CD4-positive, alpha-beta T cell treated with Interleukin-21 for 1 hour (primary cell): ENCODE measurements at regions not wholly inside any gene's neighbourhood (a gene's known extent, or its start where the extent isn't known, plus 50 kb on each side); places are given as distances from the start of the nearest gene placed in this dataset.
"Not testable (repeated sequence)": the region's sequence is repeated elsewhere in the genome, so short reads cannot be mapped to it uniquely, and the experiment has no call there.

Experiments
- DNase-seq: peaks from one replicate; pipeline ENCODE4 v3.0.0-alpha.2; 2020

GRCh38 chr12:13547283-13547682 is 350.8 kb downstream of the EMP1 start:
- no peak for DNase-seq

- no peak for DNase-seq
Measured at GRCh38 chr12:13546231-13546630, 349.7 kb downstream of the EMP1 start.

GRCh38 chr12:13539051-13539450 is 342.5 kb downstream of the EMP1 start:
- no peak for DNase-seq

- no peak for DNase-seq
Measured at GRCh38 chr12:13538136-13538535, 341.6 kb downstream of the EMP1 start.

GRCh38 chr12:13537623-13538022 is 341.1 kb downstream of the EMP1 start:
- no peak for DNase-seq

GRCh38 chr12:13536219-13536910 is 339.8 kb downstream of the EMP1 start:
- DNase-seq, result no peak

- no peak for DNase-seq
Measured at GRCh38 chr12:13534645-13535398, 338.3 kb downstream of the EMP1 start.

GRCh38 chr12:13534242-13534641 is 337.7 kb downstream of the EMP1 start:
- no peak for DNase-seq

GRCh38 chr12:13530966-13531365 is 334.4 kb downstream of the EMP1 start:
- DNase-seq, result no peak

- DNase-seq, result not testable (repeated sequence)
Measured at GRCh38 chr12:13526185-13526921, 329.8 kb downstream of the EMP1 start.

GRCh38 chr12:13523536-13524307 is 327.2 kb downstream of the EMP1 start:
- no peak for DNase-seq

GRCh38 chr12:13518034-13518433 is 321.5 kb downstream of the EMP1 start:
- DNase-seq, result not testable (repeated sequence)

- DNase-seq, result no peak
Measured at GRCh38 chr12:13509740-13510139, 313.2 kb downstream of the EMP1 start.

GRCh38 chr12:13505636-13506035 is 309.1 kb downstream of the EMP1 start:
- no peak for DNase-seq

- DNase-seq, result no peak
Measured at GRCh38 chr12:13505224-13505623, 308.7 kb downstream of the EMP1 start.

- DNase-seq, result no peak
Measured at GRCh38 chr12:13504736-13505135, 308.2 kb downstream of the EMP1 start.

GRCh38 chr12:13504074-13504473 is 307.5 kb downstream of the EMP1 start:
- DNase-seq, result no peak

GRCh38 chr12:13503094-13503835 is 306.7 kb downstream of the EMP1 start:
- no peak for DNase-seq

- DNase-seq, result no peak
Measured at GRCh38 chr12:13499008-13499407, 302.5 kb downstream of the EMP1 start.

- no peak for DNase-seq
Measured at GRCh38 chr12:13496111-13496510, 299.6 kb downstream of the EMP1 start.

- DNase-seq, result no peak
Measured at GRCh38 chr12:13489246-13489645, 292.7 kb downstream of the EMP1 start.

GRCh38 chr12:13487326-13487725 is 290.8 kb downstream of the EMP1 start:
- DNase-seq, result no peak
